Thoracic aorta (tissue), 2 donors: ENCODE measurements at regions not wholly inside any gene's neighbourhood (a gene's known extent, or its start where the extent isn't known, plus 50 kb on each side); places are given as distances from the start of the nearest gene placed in this dataset.
"Not testable (repeated sequence)": the region's sequence is repeated elsewhere in the genome, so short reads cannot be mapped to it uniquely, and the experiment has no call there.

ENCODE experiments used
- ATAC-seq: fragments of 150-250 bp; one replicate; pipeline ENCODE4 v1.8.0; 2017; ENCODE audit warnings: low read depth; ENCODE audit not compliant: insufficient number of reproducible peaks, low FRiP score
- DNase-seq: peaks from one replicate; pipeline ENCODE4 v3.0.0-alpha.2; 2020; ENCODE audit warnings: low spot score
- H3K27ac ChIP-seq, 2 donors: fragments of 200-600 bp; sonication (generic); 1 replicate in 1 of 2; 2 replicates in 1 of 2; pipeline ENCODE4 v1.5.1; 2016; ENCODE audit warnings: mild to moderate bottlenecking in 2 of 2, moderate library complexity in 2 of 2
- H3K27me3 ChIP-seq: fragments of 200-600 bp; sonication (generic); replicated peaks from 2 replicates; pipeline ENCODE4 v1.6.0; 2016; ENCODE audit warnings: mild to moderate bottlenecking; ENCODE audit not compliant: insufficient read depth
- H3K36me3 ChIP-seq: fragments of 200-600 bp; sonication (generic); one replicate; pipeline ENCODE4 v1.5.1; 2016
- H3K4me1 ChIP-seq, 2 donors: fragments of 200-600 bp; sonication (generic); 1 replicate in 1 of 2; 2 replicates in 1 of 2; pipeline versions ENCODE4 v1.5.1 to v1.6.0; 2016; ENCODE audit warnings: low read depth in 2 of 2, mild to moderate bottlenecking in 1 of 2; ENCODE audit not compliant: control insufficient read depth in 1 of 2
- H3K4me3 ChIP-seq: fragments of 200-600 bp; sonication (generic); 2 replicates; pipeline ENCODE4 v1.5.1; 2016; ENCODE audit warnings: mild to moderate bottlenecking
- H3K9me3 ChIP-seq: fragments of 200-600 bp; sonication (generic); 2 replicates; pipeline ENCODE4 v1.5.1; 2016
- TF ChIP-seq, protein P1 (sequence below): fragments of 200-600 bp; sonication (generic); IDR thresholded peaks from one replicate; pipeline ENCODE4 v1.5.1; 2019; ENCODE audit warnings: antibody characterized with exemption

- DNase-seq: no peak
- TF ChIP-seq, protein P1, sequence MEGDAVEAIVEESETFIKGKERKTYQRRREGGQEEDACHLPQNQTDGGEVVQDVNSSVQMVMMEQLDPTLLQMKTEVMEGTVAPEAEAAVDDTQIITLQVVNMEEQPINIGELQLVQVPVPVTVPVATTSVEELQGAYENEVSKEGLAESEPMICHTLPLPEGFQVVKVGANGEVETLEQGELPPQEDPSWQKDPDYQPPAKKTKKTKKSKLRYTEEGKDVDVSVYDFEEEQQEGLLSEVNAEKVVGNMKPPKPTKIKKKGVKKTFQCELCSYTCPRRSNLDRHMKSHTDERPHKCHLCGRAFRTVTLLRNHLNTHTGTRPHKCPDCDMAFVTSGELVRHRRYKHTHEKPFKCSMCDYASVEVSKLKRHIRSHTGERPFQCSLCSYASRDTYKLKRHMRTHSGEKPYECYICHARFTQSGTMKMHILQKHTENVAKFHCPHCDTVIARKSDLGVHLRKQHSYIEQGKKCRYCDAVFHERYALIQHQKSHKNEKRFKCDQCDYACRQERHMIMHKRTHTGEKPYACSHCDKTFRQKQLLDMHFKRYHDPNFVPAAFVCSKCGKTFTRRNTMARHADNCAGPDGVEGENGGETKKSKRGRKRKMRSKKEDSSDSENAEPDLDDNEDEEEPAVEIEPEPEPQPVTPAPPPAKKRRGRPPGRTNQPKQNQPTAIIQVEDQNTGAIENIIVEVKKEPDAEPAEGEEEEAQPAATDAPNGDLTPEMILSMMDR: no peak
- Histone ChIP-seq H3K36me3 (no peaks in the 10 kb centered on the region), H3K4me3 (no peak overlapping the region), H3K4me1 (no peaks in the 10 kb centered on the region), H3K27me3 (no peaks in the 10 kb centered on the region), H3K9me3 (no peaks in the 10 kb centered on the region), H3K27ac (no peak overlapping the region)
- ATAC-seq: no peak
Measured at GRCh38 chr4:17013382-17014006, 115.0 kb upstream of the LDB2 start.

DNA sequence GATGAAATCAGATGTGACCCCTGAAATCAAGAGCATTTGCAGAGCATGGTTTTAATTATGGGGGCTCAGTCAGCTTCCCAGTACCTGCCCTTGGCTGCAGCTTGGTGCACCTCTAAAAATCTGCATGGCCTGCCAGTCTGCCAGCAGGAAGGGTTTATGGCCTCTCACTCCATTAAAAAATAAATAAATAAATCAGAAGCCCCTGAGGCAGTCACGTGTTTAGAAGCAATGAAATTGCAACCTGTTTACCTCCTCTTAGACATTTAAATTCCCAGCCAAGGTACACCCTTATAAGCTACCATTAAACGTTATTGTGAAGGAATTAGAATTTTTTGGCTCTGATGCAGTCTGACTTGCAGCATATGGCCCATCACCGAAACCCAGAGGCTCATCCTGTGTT, 114.0 kb upstream of the LDB2 start:
- no peak for ATAC-seq
- no peak for DNase-seq
- no peak overlapping the region for H3K4me3 ChIP-seq
- no peaks in the 10 kb centered on the region for H3K27me3 ChIP-seq
- TF ChIP-seq, protein P1: no peak
- H3K27ac ChIP-seq: no peak overlapping the region
- no peaks in the 10 kb centered on the region for H3K4me1 ChIP-seq
- H3K36me3 ChIP-seq: no peaks in the 10 kb centered on the region
- no peaks in the 10 kb centered on the region for H3K9me3 ChIP-seq

- Histone ChIP-seq H3K27me3 (no peaks in the 10 kb centered on the region), H3K36me3 (no peaks in the 10 kb centered on the region), H3K4me3 (no peak overlapping the region), H3K4me1 (no peaks in the 10 kb centered on the region), H3K27ac (no peak overlapping the region), H3K9me3 (no peaks in the 10 kb centered on the region)
- ATAC-seq (no peak), DNase-seq (no peak)
- TF ChIP-seq, protein P1: no peak
Measured at GRCh38 chr4:17010426-17011087, 112.1 kb upstream of the LDB2 start.

DNA sequence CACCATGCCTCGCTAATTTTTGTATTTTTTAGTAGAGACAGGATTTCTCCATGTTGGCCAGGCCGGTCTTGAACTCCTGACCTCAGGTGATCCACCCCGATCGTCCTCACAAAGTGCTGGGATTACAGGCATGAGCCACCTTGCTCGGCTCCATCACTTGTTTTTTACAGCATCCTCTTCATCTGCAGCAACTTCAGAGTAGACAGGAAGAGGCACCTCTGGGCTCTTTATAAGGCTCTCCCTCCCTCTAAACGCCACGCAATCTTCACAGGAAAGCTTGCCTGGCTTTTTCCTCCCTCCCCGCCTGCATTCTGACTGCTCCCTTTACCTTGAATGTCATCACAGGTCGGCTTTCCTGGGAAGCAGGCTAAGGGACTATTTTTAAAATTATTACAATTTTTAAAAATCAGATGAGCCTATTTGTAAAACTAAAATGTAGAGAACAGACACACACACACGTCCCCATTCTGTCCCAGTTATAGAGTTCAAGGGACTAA, 111.5 kb upstream of the LDB2 start:
- no peaks in the 10 kb centered on the region for H3K4me1 ChIP-seq
- no peak overlapping the region for H3K27ac ChIP-seq
- no peaks in the 10 kb centered on the region for H3K9me3 ChIP-seq
- no peak overlapping the region for H3K4me3 ChIP-seq
- H3K36me3 ChIP-seq: no peaks in the 10 kb centered on the region
- no peaks in the 10 kb centered on the region for H3K27me3 ChIP-seq
- ATAC-seq: no peak
- TF ChIP-seq, protein P1: no peak
- no peak for DNase-seq

DNA sequence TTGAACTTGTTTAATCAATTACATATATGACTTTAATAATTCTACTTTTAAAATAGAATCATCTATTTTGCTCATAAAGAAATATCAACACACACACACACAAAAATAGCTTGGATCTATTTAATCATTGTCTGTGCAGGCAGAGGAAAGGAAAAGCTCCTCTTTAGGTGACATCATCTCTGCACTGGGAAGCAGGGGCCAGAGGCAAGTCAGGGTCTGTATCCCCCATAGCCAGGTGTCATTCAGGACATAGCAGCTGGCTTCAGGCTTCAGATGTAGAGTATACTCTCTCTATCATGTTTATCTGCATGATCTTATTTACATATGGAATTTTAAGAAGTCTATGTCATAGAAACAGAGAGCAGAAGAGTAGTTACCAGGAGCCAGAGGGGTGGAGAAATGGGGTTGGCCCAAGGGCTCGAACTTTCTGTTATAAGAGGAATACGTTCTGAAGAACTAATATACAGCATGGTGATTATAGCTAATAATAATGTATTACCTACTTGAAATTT, 110.4 kb upstream of the LDB2 start:
- no peak overlapping the region for H3K4me3 ChIP-seq
- TF ChIP-seq, protein P1: no peak
- H3K9me3 ChIP-seq: no peaks in the 10 kb centered on the region
- no peaks in the 10 kb centered on the region for H3K36me3 ChIP-seq
- ATAC-seq (no peak), DNase-seq (no peak)
- H3K27ac ChIP-seq: no peak overlapping the region
- H3K27me3 ChIP-seq: no peaks in the 10 kb centered on the region
- H3K4me1 ChIP-seq: no peaks in the 10 kb centered on the region

DNA sequence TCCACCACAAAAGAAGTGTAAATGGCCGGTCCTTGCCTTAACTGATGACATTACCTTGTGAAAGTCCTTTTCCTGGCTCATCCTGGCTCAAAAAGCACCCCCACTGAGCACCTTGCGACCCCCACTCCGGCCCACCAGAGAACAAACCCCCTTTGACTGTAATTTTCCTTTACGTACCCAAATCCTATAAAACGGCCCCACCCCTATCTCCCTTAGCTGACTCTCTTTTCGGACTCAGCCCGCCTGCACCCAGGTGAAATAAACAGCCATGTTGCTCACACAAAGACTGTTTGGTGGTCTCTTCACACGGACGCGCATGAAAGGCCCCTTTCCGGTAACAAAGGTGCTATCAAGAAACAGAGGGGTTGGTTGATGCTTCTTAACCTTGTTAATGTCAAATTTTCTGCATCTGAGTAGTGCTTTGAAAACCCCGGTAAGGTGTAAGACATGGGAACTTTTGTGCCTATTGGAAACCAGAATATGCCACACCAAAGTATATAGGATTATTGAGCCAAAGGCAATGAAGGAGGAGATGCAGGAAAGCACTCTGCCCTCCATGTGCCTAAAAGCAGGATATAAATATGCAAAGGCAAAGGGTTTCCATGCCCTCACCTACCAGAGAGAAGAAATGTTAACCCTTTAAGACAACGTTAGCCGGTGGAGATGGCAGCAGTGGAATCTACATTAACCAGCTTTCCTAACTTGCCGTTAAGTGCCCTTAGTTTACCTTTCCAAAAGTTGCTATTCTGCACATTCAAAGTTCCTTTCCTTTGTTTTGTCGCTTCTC, 105.4 kb upstream of the LDB2 start:
- not testable (repeated sequence) for H3K4me1 ChIP-seq, DNase-seq, H3K9me3 ChIP-seq, ATAC-seq, H3K4me3 ChIP-seq, H3K36me3 ChIP-seq, H3K27me3 ChIP-seq, H3K27ac ChIP-seq
